ENCODE measurements at regions not wholly inside any gene's neighbourhood (a gene's known extent, or its start where the extent isn't known, plus 50 kb on each side); places are given as distances from the start of the nearest gene placed in this dataset.

GRCh38 chr5:89722538-89722937 lies 687.0 kb downstream of the CETN3 start:
- TF ChIP-seq CTCF (IDR thresholded peaks at IDR 0.05) (no peak), POLR2A (IDR thresholded peaks at IDR 0.05; ENCODE audit: low read depth) (no peak)

Data from esophagus muscularis mucosa (tissue), 3 donors.